HepG2 (cell line): ENCODE measurements at regions not wholly inside any gene's neighbourhood (a gene's known extent, or its start where the extent isn't known, plus 50 kb on each side); places are given as distances from the start of the nearest gene placed in this dataset.

Experiments used
- ATAC-seq: fragments of 200-7000 bp; cut with Tn5 transposase; 3 replicates; pipeline ENCODE4 v1.9.1; 2020; ENCODE audit warnings: mild to moderate bottlenecking, moderate library complexity
- BruUV-seq: library from RNA; stranded (reverse); fragments of 400-500 nt; replicated peaks from 2 replicates; lab custom pipeline; 2021; lab: Mats Ljungman, UMichigan
- CTCF ChIA-PET: fragments of 300-600 bp; formaldehyde crosslinking; extraction: SDS; loops from one replicate; lab custom pipeline; 2021; ENCODE audit warnings: low total read pairs, inconsistent platforms, low intra/inter-chr PET ratio; lab: Yijun Ruan, JAX
- POLR2A ChIA-PET: fragments of 350-600 bp; sonication (Branson Sonifier 250); formaldehyde crosslinking; loops from one replicate; lab custom pipeline; 2020; ENCODE audit warnings: antibody characterized with exemption, inconsistent platforms; lab: Yijun Ruan, JAX
- DNase-seq: peaks from one replicate; pipeline ENCODE4 v3.0.0-alpha.2; 2015; ENCODE audit warnings: low spot score
- FAIRE-seq: peaks from 3 replicates; lab custom pipeline; 2011; peaks lifted over from hg19 to GRCh38; lab: Jason Lieb, UNC
- H2AFZ ChIP-seq: one replicate; pipeline ENCODE4 v1.6.1; 2011; ENCODE audit warnings: low read length, inconsistent platforms
- H3K27ac ChIP-seq: fragments of 300-600 bp; 3 replicates; pipeline ENCODE4 v1.8.0; 2011; ENCODE audit warnings: mixed run types, mild to moderate bottlenecking, mixed read lengths, low read length, inconsistent platforms; ENCODE audit not compliant: insufficient read depth; ENCODE audit errors: extremely low read length
- H3K27me3 ChIP-seq, 2 experiments: fragments of 200-600 bp in 1 of 2; 2 replicates in 1 of 2; 3 replicates in 1 of 2; pipeline versions ENCODE4 v1.6.0 to v1.8.0; 2011; ENCODE audit warnings: low read length in 2 of 2, mild to moderate bottlenecking in 2 of 2, moderate library complexity in 2 of 2, inconsistent platforms in 1 of 2; ENCODE audit not compliant: insufficient read depth in 2 of 2, control insufficient read depth in 1 of 2
- H3K36me3 ChIP-seq, 2 experiments: fragments of 200-600 bp in 1 of 2; replicated peaks in 1 of 2; 2 replicates in 1 of 2; 3 replicates in 1 of 2; pipeline versions ENCODE4 v1.5.1 to v1.8.0; 2011; ENCODE audit warnings: low read length in 2 of 2, inconsistent platforms in 1 of 2; ENCODE audit not compliant: insufficient read depth in 2 of 2, control insufficient read depth in 1 of 2
- H3K4me1 ChIP-seq: 2 replicates; pipeline ENCODE4 v1.5.1; 2012; ENCODE audit warnings: low read length, inconsistent platforms; ENCODE audit not compliant: insufficient read depth
- H3K4me2 ChIP-seq: 2 replicates; pipeline ENCODE4 v1.6.0; 2011; ENCODE audit warnings: low read depth, low read length, inconsistent platforms
- H3K4me3 ChIP-seq, 3 experiments: fragments of 200-600 bp in 1 of 3; sonication (generic), shearing (Covaris generic) in 1 of 3; replicated peaks in 1 of 3; 2 replicates each; pipeline ENCODE4 v1.5.1; 2011 to 2016; ENCODE audit warnings: low read length in 3 of 3, inconsistent platforms in 2 of 3, low read depth in 2 of 3, mild to moderate bottlenecking in 2 of 3, control low read depth in 1 of 3, mixed read lengths in 1 of 3; ENCODE audit not compliant: insufficient read depth in 1 of 3
- H3K79me2 ChIP-seq: one replicate; pipeline ENCODE4 v1.6.1; 2011; ENCODE audit warnings: low read length, inconsistent platforms; ENCODE audit not compliant: insufficient read depth
- H3K9ac ChIP-seq: 2 replicates; pipeline ENCODE4 v1.6.0; 2011; ENCODE audit warnings: mild to moderate bottlenecking, low read depth, low read length, inconsistent platforms; ENCODE audit not compliant: insufficient read depth
- H3K9me3 ChIP-seq: 2 replicates; pipeline ENCODE4 v1.5.1; 2012; ENCODE audit warnings: mild to moderate bottlenecking, low read length
- H4K20me1 ChIP-seq: 2 replicates; pipeline ENCODE4 v1.6.0; 2011; ENCODE audit warnings: inconsistent platforms, mild to moderate bottlenecking, low read length, moderate library complexity; ENCODE audit not compliant: insufficient read depth
- BCL3 ChIP-seq: sonication (generic); formaldehyde crosslinking; IDR thresholded peaks from 2 replicates; pipeline ENCODE4 v1.5.1; 2020; ENCODE audit warnings: mild to moderate bottlenecking, missing genetic modification reagents, moderate library complexity
- CBFB ChIP-seq: sonication (generic); formaldehyde crosslinking; IDR thresholded peaks from 2 replicates; pipeline ENCODE4 v1.4.0; 2020; ENCODE audit warnings: missing genetic modification reagents
- GZF1 ChIP-seq: sonication (generic); formaldehyde crosslinking; IDR thresholded peaks from 2 replicates; pipeline ENCODE4 v1.5.1; 2020; ENCODE audit warnings: mild to moderate bottlenecking, missing genetic modification reagents
- MAF1 ChIP-seq: sonication (generic); formaldehyde crosslinking; IDR thresholded peaks from 2 replicates; pipeline ENCODE4 v1.5.0; 2020; ENCODE audit warnings: missing genetic modification reagents, borderline replicate concordance
- NR2F1 ChIP-seq, 2 experiments: fragments of 450-650 bp in 1 of 2; formaldehyde crosslinking in 1 of 2; IDR thresholded peaks; 2 replicates each; pipeline versions ENCODE4 v1.5.0 to v1.6.1; 2016 to 2020; ENCODE audit warnings: mild to moderate bottlenecking in 1 of 2, missing compliant biosample characterization in 1 of 2, missing genetic modification reagents in 1 of 2, moderate library complexity in 1 of 2
- POLR2A ChIP-seq, 2 experiments: IDR thresholded peaks; 2 replicates each; pipeline ENCODE4 v1.6.1; 2011; ENCODE audit warnings: low read depth in 2 of 2, low read length in 2 of 2, mild to moderate bottlenecking in 1 of 2, moderate library complexity in 1 of 2; ENCODE audit not compliant: insufficient read depth in 1 of 2
- SMC3 ChIP-seq: IDR thresholded peaks from 2 replicates; pipeline ENCODE4 v1.6.1; 2011; ENCODE audit warnings: low read length, improper control_type of control experiment
- ZNF225 ChIP-seq: sonication (generic); formaldehyde crosslinking; IDR thresholded peaks from 2 replicates; pipeline ENCODE4 v1.4.0; 2020; ENCODE audit warnings: mild to moderate bottlenecking, missing genetic modification reagents
- ZNF335 ChIP-seq: sonication (generic); formaldehyde crosslinking; IDR thresholded peaks from 2 replicates; pipeline ENCODE4 v1.4.0; 2020; ENCODE audit warnings: missing genetic modification reagents
- ZNF430 ChIP-seq: sonication (generic); formaldehyde crosslinking; IDR thresholded peaks from 2 replicates; pipeline ENCODE4 v1.9.0; 2021; ENCODE audit warnings: mild to moderate bottlenecking, missing genetic modification reagents
- ZNF513 ChIP-seq: sonication (generic); formaldehyde crosslinking; conservative IDR thresholded peaks from 2 replicates; pipeline ENCODE4 v1.5.0; 2020; ENCODE audit warnings: missing genetic modification reagents
- ZNF614 ChIP-seq: IDR thresholded peaks from 2 replicates; pipeline ENCODE4 v1.6.1; 2018; ENCODE audit warnings: missing biosample characterization, missing genetic modification reagents, inconsistent platforms, borderline replicate concordance
- ZNF7 ChIP-seq: IDR thresholded peaks from 2 replicates; pipeline ENCODE4 v1.6.1; 2016; ENCODE audit warnings: missing biosample characterization, missing genetic modification reagents
- ZNF703 ChIP-seq: sonication (generic); formaldehyde crosslinking; IDR thresholded peaks from 2 replicates; pipeline ENCODE4 v1.5.1; 2020; ENCODE audit warnings: missing genetic modification reagents, mild to moderate bottlenecking, moderate library complexity, borderline replicate concordance
- ZNF724P ChIP-seq: sonication (generic); formaldehyde crosslinking; IDR thresholded peaks from 2 replicates; pipeline ENCODE4 v1.8.0; 2022; ENCODE audit warnings: missing genetic modification reagents, borderline replicate concordance
- ZNF780A ChIP-seq: sonication (generic); formaldehyde crosslinking; IDR thresholded peaks from 2 replicates; pipeline ENCODE4 v1.8.0; 2022; ENCODE audit warnings: mild to moderate bottlenecking, missing genetic modification reagents, moderate library complexity
- WGBS: methylation state at CpG from one replicate; pipeline ENCODE4 v1.1.6; 2017; ENCODE audit warnings: low lambda C conversion rate; 5-methylcytosine and 5-hydroxymethylcytosine counted together
- in situ Hi-C: cut with HindIII; loops from 2 replicates; pipeline ENCODE4 v1.10.0; 2017; ENCODE audit warnings: low pct_unique_long_range_greater_than_20kb; ENCODE audit not compliant: extremely low pct_ligation_motif_present
- intact Hi-C: fragments of 100-400 bp; cut with micrococcal nuclease; formaldehyde crosslinking; loops from one replicate; pipeline ENCODE4 v1.10.0; 2022; ENCODE audit not compliant: unreplicated experiment
- TF ChIP-seq, protein P1 (sequence below): sonication (generic); formaldehyde crosslinking; IDR thresholded peaks from 2 replicates; pipeline ENCODE4 v1.5.1; 2020; ENCODE audit warnings: mild to moderate bottlenecking, moderate library complexity, missing genetic modification reagents

DNA sequence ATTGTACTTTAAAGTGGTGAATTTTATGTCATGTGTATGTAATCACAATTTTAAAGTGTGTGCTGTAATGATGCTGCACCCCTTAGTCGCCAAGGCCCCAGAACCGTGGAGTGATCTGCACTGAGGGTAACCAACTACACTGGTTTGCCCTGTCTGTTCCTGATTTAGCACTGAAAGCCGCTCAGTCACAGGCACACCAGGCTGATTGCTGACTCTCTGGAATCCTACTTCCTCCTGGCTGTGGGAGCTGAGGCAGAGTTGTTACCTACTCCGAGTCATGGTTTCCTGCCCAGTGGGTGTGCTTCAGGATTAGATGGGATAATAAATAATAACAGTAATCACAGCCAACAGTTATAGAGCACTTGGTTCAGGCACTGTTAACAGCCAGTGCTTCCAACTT, 645.4 kb downstream of the BCOR start:
- H3K79me2 ChIP-seq: no peaks in the 10 kb centered on the region
- H3K9ac ChIP-seq: no peak overlapping the region
- no peaks in the 10 kb centered on the region for H3K36me3 ChIP-seq
- ChIA-PET CTCF (no interaction called here), POLR2A (no interaction called here)
- no TSS peak for BruUV-seq
- TF ChIP-seq ZNF614 (CRISPR knock-in tag) (no peak), ZNF225 (CRISPR knock-in tag) (no peak), POLR2A (IDR thresholded peaks at IDR 0.05; ENCODE audit: insufficient read depth in 1 of 2, low read depth in 2 of 2, low read length in 2 of 2) (no peak), ZNF513 (CRISPR knock-in tag) (no peak), ZNF703 (CRISPR knock-in tag) (no peak), ZNF724P (CRISPR knock-in tag) (no peak), ZNF430 (no peak), NR2F1 (CRISPR knock-in tag; IDR thresholded peaks at IDR 0.05) (no peak), ZNF7 (CRISPR knock-in tag) (no peak), MAF1 (no peak), SMC3 (no peak), ZNF780A (no peak), GZF1 (CRISPR knock-in tag) (no peak), CBFB (no peak), ZNF335 (no peak), BCL3 (CRISPR knock-in tag) (no peak)
- TF ChIP-seq, protein P1, sequence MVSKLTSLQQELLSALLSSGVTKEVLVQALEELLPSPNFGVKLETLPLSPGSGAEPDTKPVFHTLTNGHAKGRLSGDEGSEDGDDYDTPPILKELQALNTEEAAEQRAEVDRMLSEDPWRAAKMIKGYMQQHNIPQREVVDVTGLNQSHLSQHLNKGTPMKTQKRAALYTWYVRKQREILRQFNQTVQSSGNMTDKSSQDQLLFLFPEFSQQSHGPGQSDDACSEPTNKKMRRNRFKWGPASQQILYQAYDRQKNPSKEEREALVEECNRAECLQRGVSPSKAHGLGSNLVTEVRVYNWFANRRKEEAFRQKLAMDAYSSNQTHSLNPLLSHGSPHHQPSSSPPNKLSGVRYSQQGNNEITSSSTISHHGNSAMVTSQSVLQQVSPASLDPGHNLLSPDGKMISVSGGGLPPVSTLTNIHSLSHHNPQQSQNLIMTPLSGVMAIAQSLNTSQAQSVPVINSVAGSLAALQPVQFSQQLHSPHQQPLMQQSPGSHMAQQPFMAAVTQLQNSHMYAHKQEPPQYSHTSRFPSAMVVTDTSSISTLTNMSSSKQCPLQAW: no peak
- H3K4me1 ChIP-seq: no peaks in the 10 kb centered on the region
- in situ Hi-C loops: loop anchor here (10.0 kb wide), 1 partner anchor 62 kb away; no protein-coding TSS in a partner anchor
- no peaks in the 10 kb centered on the region for H4K20me1 ChIP-seq
- H3K4me3 ChIP-seq: no peak overlapping the region
- intact Hi-C loops: no loop called here
- no peak overlapping the region for H3K27ac ChIP-seq
- H3K27me3 ChIP-seq: no peaks in the 10 kb centered on the region
- no peak overlapping the region for H3K4me2 ChIP-seq
- H3K9me3 ChIP-seq: no peaks in the 10 kb centered on the region
- WGBS: no CpG with 5 or more reads among the region's 4 CpGs
- ATAC-seq: no peak
- H2AFZ ChIP-seq: no peak overlapping the region
- FAIRE-seq: no peak
- DNase-seq: no peak
